ENCODE measurements at regions not wholly inside any gene's neighbourhood (a gene's known extent, or its start where the extent isn't known, plus 50 kb on each side); places are given as distances from the start of the nearest gene placed in this dataset.

- no peak for TF ChIP-seq CTCF (IDR thresholded peaks at IDR 0.05; ENCODE audit: low read depth, low read length, missing control alignments)
- no peak overlapping the region for H3K4me3 ChIP-seq (ENCODE audit: low read depth, low read length)
- DNase-seq (ENCODE audit: low read depth) = no peak
- in situ Hi-C loops (cut with HindIII; ENCODE audit: low sequenced_read_pairs) = no loop called here
Measured at GRCh38 chrX:25083661-25084060, 67.9 kb upstream of the ARX start.

GRCh38 chrX:25079020-25079419, 63.3 kb upstream of the ARX start:
- in situ Hi-C loops (cut with HindIII; ENCODE audit: low sequenced_read_pairs) = no loop called here
- TF ChIP-seq CTCF (IDR thresholded peaks at IDR 0.05; ENCODE audit: low read depth, low read length, missing control alignments) = no peak
- no peak for DNase-seq (ENCODE audit: low read depth)
- H3K4me3 ChIP-seq (ENCODE audit: low read depth, low read length) = no peak overlapping the region

GRCh38 chrX:25076941-25077500, 61.3 kb upstream of the ARX start:
- no peak for DNase-seq (ENCODE audit: low read depth)
- no peak for TF ChIP-seq CTCF (IDR thresholded peaks at IDR 0.05; ENCODE audit: low read depth, low read length, missing control alignments)
- in situ Hi-C loops (cut with HindIII; ENCODE audit: low sequenced_read_pairs) = no loop called here
- no peak overlapping the region for H3K4me3 ChIP-seq (ENCODE audit: low read depth, low read length)

GRCh38 chrX:25072247-25072646, 56.5 kb upstream of the ARX start:
- no peak for TF ChIP-seq CTCF (IDR thresholded peaks at IDR 0.05; ENCODE audit: low read depth, low read length, missing control alignments)
- H3K4me3 ChIP-seq (ENCODE audit: low read depth, low read length) = no peak overlapping the region
- no peak for DNase-seq (ENCODE audit: low read depth)
- in situ Hi-C loops (cut with HindIII; ENCODE audit: low sequenced_read_pairs) = no loop called here

- no peak for TF ChIP-seq CTCF (IDR thresholded peaks at IDR 0.05; ENCODE audit: low read depth, low read length, missing control alignments)
- no peak for DNase-seq (ENCODE audit: low read depth)
- in situ Hi-C loops (cut with HindIII; ENCODE audit: low sequenced_read_pairs) = no loop called here
- no peak overlapping the region for H3K4me3 ChIP-seq (ENCODE audit: low read depth, low read length)
Measured at GRCh38 chrX:25070038-25070437, 54.3 kb upstream of the ARX start.

- in situ Hi-C loops (cut with HindIII; ENCODE audit: low sequenced_read_pairs) = no loop called here
- H3K4me3 ChIP-seq (ENCODE audit: low read depth, low read length) = no peak overlapping the region
- DNase-seq (ENCODE audit: low read depth) = no peak
- no peak for TF ChIP-seq CTCF (IDR thresholded peaks at IDR 0.05; ENCODE audit: low read depth, low read length, missing control alignments)
Measured at GRCh38 chrX:25069209-25069608, 53.4 kb upstream of the ARX start.

GRCh38 chrX:25068340-25068739, 52.6 kb upstream of the ARX start:
- no peak for TF ChIP-seq CTCF (IDR thresholded peaks at IDR 0.05; ENCODE audit: low read depth, low read length, missing control alignments)
- in situ Hi-C loops (cut with HindIII; ENCODE audit: low sequenced_read_pairs) = no loop called here
- no peak overlapping the region for H3K4me3 ChIP-seq (ENCODE audit: low read depth, low read length)
- no peak for DNase-seq (ENCODE audit: low read depth)

Data from astrocyte of the cerebellum (primary cell).